HAP-1 (cell line): ENCODE measurements at regions not wholly inside any gene's neighbourhood (a gene's known extent, or its start where the extent isn't known, plus 50 kb on each side); places are given as distances from the start of the nearest gene placed in this dataset.

Experiments
- DNase-seq, 2 experiments: peaks; one replicate each; pipeline ENCODE4 v3.0.0-alpha.2; 2016 to 2020; ENCODE audit warnings: low spot score in 2 of 2
- H3K27me3 ChIP-seq: fragments of 250-450 bp; sonication (Bioruptor Pico); 2 replicates; pipeline ENCODE4 v1.5.1; 2020; ENCODE audit warnings: low read depth, mild to moderate bottlenecking, moderate library complexity
- H3K36me3 ChIP-seq: fragments of 250-450 bp; sonication (Bioruptor Pico); replicated peaks from 2 replicates; pipeline ENCODE4 v1.5.1; 2020; ENCODE audit warnings: mild to moderate bottlenecking
- H3K4me1 ChIP-seq: fragments of 250-450 bp; sonication (Bioruptor Pico); 2 replicates; pipeline ENCODE4 v1.5.1; 2020; ENCODE audit warnings: mild to moderate bottlenecking
- H3K4me3 ChIP-seq: fragments of 250-450 bp; sonication (Bioruptor Pico); 2 replicates; pipeline ENCODE4 v1.5.1; 2020; ENCODE audit warnings: mild to moderate bottlenecking, moderate library complexity
- H3K9me3 ChIP-seq: fragments of 250-450 bp; sonication (Bioruptor Pico); 2 replicates; pipeline ENCODE4 v1.5.1; 2020; ENCODE audit warnings: mild to moderate bottlenecking, moderate library complexity
- in situ Hi-C: fragments of 300-500 bp; cut with MboI; formaldehyde crosslinking; loops from 3 replicates; pipeline ENCODE4 v1.14.3; 2020; ENCODE audit warnings: low sequenced_read_pairs, inconsistent platforms, mixed read lengths

- H3K9me3 ChIP-seq = no peaks in the 10 kb centered on the region
- 0 out of 2 replicates have a peak, but pooled peaks cover 2% of the 10 kb centered on the region for H3K27me3 ChIP-seq
- no peaks in the 10 kb centered on the region for H3K36me3 ChIP-seq
- in situ Hi-C loops = no loop called here
- H3K4me1 ChIP-seq = no peaks in the 10 kb centered on the region
- DNase-seq = no peak
- H3K4me3 ChIP-seq = no peak overlapping the region
These were observed 200.0 kb downstream of the SETD4 start for GRCh38 chr21:35860189-35860869.

GRCh38 chr21:35859677-35860076, 200.6 kb downstream of the SETD4 start:
- H3K4me3 ChIP-seq = no peak overlapping the region
- H3K4me1 ChIP-seq = no peaks in the 10 kb centered on the region
- no peaks in the 10 kb centered on the region for H3K9me3 ChIP-seq
- 0 out of 2 replicates have a peak, but pooled peaks cover 2% of the 10 kb centered on the region for H3K27me3 ChIP-seq
- DNase-seq = no peak
- in situ Hi-C loops = no loop called here
- H3K36me3 ChIP-seq = no peaks in the 10 kb centered on the region

GRCh38 chr21:35857095-35857494, 203.2 kb downstream of the SETD4 start:
- in situ Hi-C loops = no loop called here
- H3K27me3 ChIP-seq = 0 out of 2 replicates have a peak, but pooled peaks cover 2% of the 10 kb centered on the region

GRCh38 chr21:35855484-35855883, 204.8 kb downstream of the SETD4 start:
- Histone ChIP-seq H3K27me3 (0 out of 2 replicates have a peak, but pooled peaks cover 2% of the 10 kb centered on the region), H3K36me3 (no peaks in the 10 kb centered on the region), H3K9me3 (no peaks in the 10 kb centered on the region), H3K4me3 (no peak overlapping the region), H3K4me1 (no peaks in the 10 kb centered on the region)
- in situ Hi-C loops = no loop called here
- DNase-seq = no peak

More at GRCh38 chr21:35857095-35857494, 203.2 kb downstream of the SETD4 start:
- Histone ChIP-seq H3K4me3 (no peak overlapping the region), H3K36me3 (no peaks in the 10 kb centered on the region), H3K9me3 (no peaks in the 10 kb centered on the region), H3K4me1 (no peaks in the 10 kb centered on the region)
- no peak for DNase-seq

- in situ Hi-C loops = no loop called here
- H3K4me1 ChIP-seq = no peaks in the 10 kb centered on the region
These were observed 206.0 kb downstream of the SETD4 start for GRCh38 chr21:35854281-35854680.

GRCh38 chr21:35853321-35854239, 206.7 kb downstream of the SETD4 start:
- Histone ChIP-seq H3K27me3 (no peaks in the 10 kb centered on the region), H3K4me1 (no peaks in the 10 kb centered on the region), H3K36me3 (no peaks in the 10 kb centered on the region), H3K4me3 (no peak overlapping the region), H3K9me3 (no peaks in the 10 kb centered on the region)
- DNase-seq = no peak
- in situ Hi-C loops = no loop called here

More at GRCh38 chr21:35854281-35854680, 206.0 kb downstream of the SETD4 start:
- Histone ChIP-seq H3K27me3 (no peaks in the 10 kb centered on the region), H3K4me3 (no peak overlapping the region), H3K9me3 (no peaks in the 10 kb centered on the region), H3K36me3 (no peaks in the 10 kb centered on the region)
- DNase-seq = no peak

- H3K4me3 ChIP-seq = no peak overlapping the region
- DNase-seq = no peak
- H3K4me1 ChIP-seq = no peaks in the 10 kb centered on the region
- H3K36me3 ChIP-seq = no peaks in the 10 kb centered on the region
- no peaks in the 10 kb centered on the region for H3K27me3 ChIP-seq
- in situ Hi-C loops = no loop called here
- H3K9me3 ChIP-seq = no peaks in the 10 kb centered on the region
These were observed 207.5 kb downstream of the SETD4 start for GRCh38 chr21:35852820-35853219.

- DNase-seq = no peak
- in situ Hi-C loops = no loop called here
- H3K4me3 ChIP-seq = no peak overlapping the region
These were observed 209.7 kb downstream of the SETD4 start for GRCh38 chr21:35850542-35851103.

GRCh38 chr21:35850029-35850428, 210.3 kb downstream of the SETD4 start:
- in situ Hi-C loops = no loop called here

More at GRCh38 chr21:35850542-35851103, 209.7 kb downstream of the SETD4 start:
- H3K9me3 ChIP-seq = no peaks in the 10 kb centered on the region
- H3K36me3 ChIP-seq = no peaks in the 10 kb centered on the region
- H3K4me1 ChIP-seq = no peaks in the 10 kb centered on the region
- no peaks in the 10 kb centered on the region for H3K27me3 ChIP-seq

GRCh38 chr21:35849144-35849543, 211.2 kb downstream of the SETD4 start:
- no peak for DNase-seq

More at GRCh38 chr21:35850029-35850428, 210.3 kb downstream of the SETD4 start:
- DNase-seq = no peak
- H3K4me3 ChIP-seq = no peak overlapping the region
- H3K27me3 ChIP-seq = no peaks in the 10 kb centered on the region
- no peaks in the 10 kb centered on the region for H3K4me1 ChIP-seq
- H3K36me3 ChIP-seq = no peaks in the 10 kb centered on the region
- no peaks in the 10 kb centered on the region for H3K9me3 ChIP-seq

GRCh38 chr21:35843911-35844667, 216.2 kb downstream of the SETD4 start:
- no peaks in the 10 kb centered on the region for H3K9me3 ChIP-seq
- in situ Hi-C loops = loop anchor here (25.0 kb wide), 1 partner anchor 957 kb away; no protein-coding TSS in a partner anchor
- no peak for DNase-seq
- H3K36me3 ChIP-seq = no peaks in the 10 kb centered on the region
- H3K4me3 ChIP-seq = no peak overlapping the region
- no peaks in the 10 kb centered on the region for H3K4me1 ChIP-seq
- H3K27me3 ChIP-seq = no peaks in the 10 kb centered on the region

More at GRCh38 chr21:35849144-35849543, 211.2 kb downstream of the SETD4 start:
- Histone ChIP-seq H3K4me3 (no peak overlapping the region), H3K4me1 (no peaks in the 10 kb centered on the region), H3K36me3 (no peaks in the 10 kb centered on the region), H3K27me3 (no peaks in the 10 kb centered on the region), H3K9me3 (no peaks in the 10 kb centered on the region)
- in situ Hi-C loops = loop anchor here (25.0 kb wide), 1 partner anchor 962 kb away; no protein-coding TSS in a partner anchor

GRCh38 chr21:35840949-35841348, 219.4 kb downstream of the SETD4 start:
- no peaks in the 10 kb centered on the region for H3K9me3 ChIP-seq
- H3K27me3 ChIP-seq = no peaks in the 10 kb centered on the region
- no peaks in the 10 kb centered on the region for H3K4me1 ChIP-seq
- in situ Hi-C loops = loop anchor here (25.0 kb wide), 1 partner anchor 954 kb away; no protein-coding TSS in a partner anchor
- H3K4me3 ChIP-seq = no peak overlapping the region
- no peaks in the 10 kb centered on the region for H3K36me3 ChIP-seq
- DNase-seq = no peak
